Brain pericyte (primary cell): ENCODE measurements at regions not wholly inside any gene's neighbourhood (a gene's known extent, or its start where the extent isn't known, plus 50 kb on each side); places are given as distances from the start of the nearest gene placed in this dataset.
"Not testable (repeated sequence)": the region's sequence is repeated elsewhere in the genome, so short reads cannot be mapped to it uniquely, and the experiment has no call there.

ENCODE experiments used
- DNase-seq: peaks from one replicate; pipeline ENCODE4 v3.0.0-alpha.2; 2012; ENCODE audit warnings: low read depth, low spot score

GRCh38 chr19:29013325-29013724 is 199.6 kb downstream of the UQCRFS1 start:
- no peak for DNase-seq

- no peak for DNase-seq
Observed at GRCh38 chr19:29012457-29012856, 200.5 kb downstream of the UQCRFS1 start.

GRCh38 chr19:29010276-29010675 is 202.7 kb downstream of the UQCRFS1 start:
- DNase-seq = no peak

- no peak for DNase-seq
Observed at GRCh38 chr19:29006057-29006735, 206.8 kb downstream of the UQCRFS1 start.

GRCh38 chr19:29004796-29005195 is 208.2 kb downstream of the UQCRFS1 start:
- no peak for DNase-seq

- DNase-seq = no peak
Observed at GRCh38 chr19:29003641-29004409, 209.1 kb downstream of the UQCRFS1 start.

GRCh38 chr19:29002336-29002735 is 210.6 kb downstream of the UQCRFS1 start:
- DNase-seq = no peak

GRCh38 chr19:29001597-29002245 is 211.2 kb downstream of the UQCRFS1 start:
- no peak for DNase-seq

GRCh38 chr19:29001141-29001581 is 211.8 kb downstream of the UQCRFS1 start:
- no peak for DNase-seq

GRCh38 chr19:28999724-29000433 is 213.1 kb downstream of the UQCRFS1 start:
- no peak for DNase-seq

- no peak for DNase-seq
Observed at GRCh38 chr19:28998974-28999373, 214.0 kb downstream of the UQCRFS1 start.

GRCh38 chr19:28997866-28998265 is 215.1 kb downstream of the UQCRFS1 start:
- DNase-seq = not testable (repeated sequence)

- no peak for DNase-seq
Observed at GRCh38 chr19:28990522-28990921, 222.4 kb downstream of the UQCRFS1 start.

GRCh38 chr19:28989739-28990138 is 223.2 kb downstream of the UQCRFS1 start:
- no peak for DNase-seq

- DNase-seq = no peak
Observed at GRCh38 chr19:28988066-28988465, 224.9 kb downstream of the UQCRFS1 start.

- no peak for DNase-seq
Observed at GRCh38 chr19:28987177-28987576, 225.8 kb downstream of the UQCRFS1 start.

GRCh38 chr19:28985201-28985600 is 227.8 kb downstream of the UQCRFS1 start:
- no peak for DNase-seq

- DNase-seq = no peak
Observed at GRCh38 chr19:28984315-28984714, 228.6 kb downstream of the UQCRFS1 start.

GRCh38 chr19:28983430-28983829 is 229.5 kb downstream of the UQCRFS1 start:
- DNase-seq = no peak

GRCh38 chr19:28981994-28982393 is 231.0 kb downstream of the UQCRFS1 start:
- DNase-seq = no peak

GRCh38 chr19:28981518-28981917 is 231.4 kb downstream of the UQCRFS1 start:
- no peak for DNase-seq
